Heart left ventricle (tissue), 16 donors: ENCODE measurements at regions not wholly inside any gene's neighbourhood (a gene's known extent, or its start where the extent isn't known, plus 50 kb on each side); places are given as distances from the start of the nearest gene placed in this dataset.

Source experiments
- ATAC-seq, 4 donors: fragments of 200-7000 bp; cut with Tn5 transposase; one replicate each; pipeline ENCODE4 v1.9.1; 2020 to 2022; ENCODE audit warnings: moderate library complexity in 4 of 4, mild to moderate bottlenecking in 3 of 4, moderate number of reproducible peaks in 1 of 4
- DNase-seq, 5 donors: peaks; one replicate each; pipeline ENCODE4 v3.0.0-alpha.2; 2020
- H3K27ac ChIP-seq, 12 donors: fragments of 200-600 bp; sonication (generic) in 4 of 12; one replicate each; pipeline versions ENCODE4 v1.5.0 to v1.8.0; 2016 to 2022; ENCODE audit warnings: mild to moderate bottlenecking in 2 of 12
- H3K27me3 ChIP-seq, 9 donors: fragments of 200-600 bp; sonication (generic) in 2 of 9; one replicate each; pipeline versions ENCODE4 v1.5.1 to v1.8.0; 2016 to 2022; ENCODE audit warnings: mild to moderate bottlenecking in 3 of 9
- H3K36me3 ChIP-seq, 9 donors: fragments of 200-600 bp; sonication (generic) in 2 of 9; one replicate each; pipeline versions ENCODE4 v1.5.0 to v1.8.0; 2018 to 2022; ENCODE audit warnings: mild to moderate bottlenecking in 2 of 9
- H3K4me1 ChIP-seq, 12 donors: fragments of 200-600 bp; sonication (generic) in 4 of 12; one replicate each; pipeline versions ENCODE4 v1.5.0 to v1.8.0; 2016 to 2022; ENCODE audit warnings: mild to moderate bottlenecking in 3 of 12
- H3K4me3 ChIP-seq, 12 donors: fragments of 200-600 bp; sonication (generic) in 4 of 12; one replicate each; pipeline versions ENCODE4 v1.5.0 to v1.8.0; 2017 to 2022; ENCODE audit warnings: mild to moderate bottlenecking in 9 of 12, moderate library complexity in 4 of 12
- H3K9me3 ChIP-seq, 12 donors: fragments of 200-600 bp; sonication (generic) in 4 of 12; one replicate each; pipeline versions ENCODE4 v1.5.0 to v1.8.0; 2016 to 2022; ENCODE audit warnings: mild to moderate bottlenecking in 1 of 12
- POLR2A ChIP-seq, 2 donors: fragments of 450-650 bp; IDR thresholded peaks; one replicate each; pipeline ENCODE4 v1.6.1; 2017; ENCODE audit warnings: antibody characterized with exemption in 2 of 2, mild to moderate bottlenecking in 2 of 2, moderate library complexity in 2 of 2
- WGBS, 4 donors: extraction: QIAGEN DNeasy Blood & Tissue Kit in 2 of 4; methylation state at CpG; one replicate each; pipeline versions ENCODE4 v1.1.5 to v1.1.7; 2013 to 2018; 5-methylcytosine and 5-hydroxymethylcytosine counted together
- intact Hi-C, 10 donors: fragments of 100-400 bp; cut with DNase I; formaldehyde crosslinking; loops; one replicate each; pipeline versions ENCODE4 v1.11.1 to v1.14.2; 2022
- TF ChIP-seq, protein P1 (sequence below), 12 donors: fragments of 200-600 bp; sonication (generic) in 4 of 12; IDR thresholded peaks; one replicate each; pipeline versions ENCODE4 v1.5.0 to v1.8.0; 2018 to 2022; ENCODE audit warnings: antibody characterized with exemption in 12 of 12, mild to moderate bottlenecking in 5 of 12
- donor health status: ischemic (EF 13 %, LVEDD 7.1; RV severe dilation, severe dysfunction).
- donor health status: healthy with polysubstance abuse.
- donor health status: DM: no; HTN: yes; CAD: no.
- donor health status: DM: no; HTN: no; CAD: no.
- donor health status: ischemic (EF 25% LVEDD 6.9; RV normal size, moderate dysfunction).
- donor health status: ischemic (EF 25% LVEDD 5.7; RV mildly dilated, moderate dysfunction).
- donor health status: healthy.
- donor health status: DM: yes; HTN: yes; CAD: no.
- donor health status: ischemic (EF 35%, LVEDD 5.7; RV mildly dilated, moderate dysfunction).
- donor health status: nonischemic (EF 11% LVEDD 7.7; RV severe dilation, severe dysfunction).
- donor health status: DM: yes; HTN: yes; CAD: no.
- donor health status: PGD.
- donor health status: ischemic (EF 29% LVEDD 5.4; RV normal size, mild dysfunction).
- donor health status: nonischemic (EF 23%, LVEDD 6.1; RV moderate dilation, normal function).

DNA sequence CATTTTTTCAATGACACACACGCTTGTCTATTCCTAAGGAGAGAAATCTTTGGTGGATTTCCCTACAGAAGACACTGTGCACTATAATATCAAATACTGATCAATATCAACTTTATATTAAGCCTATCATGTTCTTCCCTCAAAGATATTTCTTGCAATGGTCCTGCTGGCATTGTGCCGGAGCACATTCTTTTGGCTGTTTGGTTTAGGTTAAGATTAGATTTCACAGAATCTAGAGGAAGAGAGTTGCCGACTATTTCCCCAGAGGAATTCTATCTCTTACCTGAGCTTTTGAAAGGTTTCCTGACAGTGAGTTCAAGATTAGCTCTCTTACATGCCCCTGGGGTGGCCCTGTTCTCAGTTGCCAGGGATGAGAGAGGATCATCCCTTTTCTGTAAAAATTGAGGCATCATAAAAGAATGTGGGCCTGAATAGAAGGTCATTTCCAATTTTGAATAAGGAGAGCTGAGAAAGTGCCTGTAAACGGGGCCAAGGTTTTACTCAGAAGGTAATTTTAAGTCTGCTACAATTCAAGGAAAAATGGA lies 180.6 kb upstream of the ARHGAP20 start:
- no peak overlapping the region for H3K27ac ChIP-seq
- peaks cover 0 to 5% (median 0%) of the 10 kb centered on the region in 9 donors for H3K27me3 ChIP-seq
- H3K4me3 ChIP-seq, result no peak overlapping the region
- ATAC-seq (no peak), DNase-seq (no peak)
- H3K4me1 ChIP-seq, result no peaks in the 10 kb centered on the region
- intact Hi-C loops, result no loop called here
- 54 to 67% (median 56%) methylated on average over 4 of the region's 4 CpGs for WGBS, 4 donors
- TF ChIP-seq POLR2A (IDR thresholded peaks at IDR 0.05), result no peak
- TF ChIP-seq, protein P1, sequence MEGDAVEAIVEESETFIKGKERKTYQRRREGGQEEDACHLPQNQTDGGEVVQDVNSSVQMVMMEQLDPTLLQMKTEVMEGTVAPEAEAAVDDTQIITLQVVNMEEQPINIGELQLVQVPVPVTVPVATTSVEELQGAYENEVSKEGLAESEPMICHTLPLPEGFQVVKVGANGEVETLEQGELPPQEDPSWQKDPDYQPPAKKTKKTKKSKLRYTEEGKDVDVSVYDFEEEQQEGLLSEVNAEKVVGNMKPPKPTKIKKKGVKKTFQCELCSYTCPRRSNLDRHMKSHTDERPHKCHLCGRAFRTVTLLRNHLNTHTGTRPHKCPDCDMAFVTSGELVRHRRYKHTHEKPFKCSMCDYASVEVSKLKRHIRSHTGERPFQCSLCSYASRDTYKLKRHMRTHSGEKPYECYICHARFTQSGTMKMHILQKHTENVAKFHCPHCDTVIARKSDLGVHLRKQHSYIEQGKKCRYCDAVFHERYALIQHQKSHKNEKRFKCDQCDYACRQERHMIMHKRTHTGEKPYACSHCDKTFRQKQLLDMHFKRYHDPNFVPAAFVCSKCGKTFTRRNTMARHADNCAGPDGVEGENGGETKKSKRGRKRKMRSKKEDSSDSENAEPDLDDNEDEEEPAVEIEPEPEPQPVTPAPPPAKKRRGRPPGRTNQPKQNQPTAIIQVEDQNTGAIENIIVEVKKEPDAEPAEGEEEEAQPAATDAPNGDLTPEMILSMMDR (IDR thresholded peaks at IDR 0.05), result no peak
- no peaks in the 10 kb centered on the region for H3K36me3 ChIP-seq
- H3K9me3 ChIP-seq, result no peaks in the 10 kb centered on the region

DNA sequence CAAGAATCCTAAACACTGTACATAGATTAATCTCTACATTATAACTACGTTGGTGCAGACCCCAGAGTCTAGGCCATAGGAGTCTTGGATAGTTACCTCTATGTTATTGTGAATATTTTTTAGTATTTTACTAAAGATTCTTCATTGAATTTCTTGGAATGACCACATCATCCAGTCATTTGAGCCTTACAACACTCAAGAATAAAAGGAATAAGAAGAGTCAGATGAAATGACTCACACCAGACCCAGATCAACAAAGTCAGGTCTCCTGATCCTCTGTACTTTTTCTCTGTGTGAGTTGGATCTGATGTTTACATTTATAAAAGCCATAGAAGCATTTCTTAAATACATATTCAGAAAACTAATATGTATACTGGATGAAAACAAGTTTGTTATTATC lies 179.2 kb upstream of the ARHGAP20 start:
- Histone ChIP-seq H3K9me3 (no peaks in the 10 kb centered on the region), H3K36me3 (no peaks in the 10 kb centered on the region), H3K27me3 (peaks cover 0 to 5% (median 0%) of the 10 kb centered on the region in 9 donors), H3K4me1 (no peaks in the 10 kb centered on the region), H3K4me3 (no peak overlapping the region), H3K27ac (no peak overlapping the region)
- no peak for TF ChIP-seq POLR2A (IDR thresholded peaks at IDR 0.05)
- TF ChIP-seq, protein P1 (IDR thresholded peaks at IDR 0.05), result no peak
- DNase-seq, result no peak
- no peak for ATAC-seq
- 73 to 92% (median 88%) methylated on average over 1 of the region's 1 CpG for whole genome bisulfite sequencing, 4 donors
- intact Hi-C loops, result no loop called here

DNA sequence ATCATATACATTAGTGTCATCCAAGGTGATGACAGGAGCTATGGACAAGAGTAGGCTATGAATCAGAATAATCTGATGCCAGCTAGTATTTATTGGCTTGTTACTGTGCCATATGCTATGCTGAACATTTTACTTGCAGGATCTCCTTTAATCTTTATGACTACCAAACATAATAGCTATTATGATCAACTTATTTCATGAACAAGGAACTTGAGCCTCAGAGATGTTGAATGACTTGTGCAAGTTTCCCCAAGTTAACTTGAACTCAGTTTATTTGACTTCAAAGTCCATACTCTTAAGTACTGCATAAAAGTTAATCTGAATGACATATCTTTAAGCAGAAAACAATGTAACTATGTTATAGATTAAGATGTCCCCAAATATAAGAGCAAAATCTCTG lies 178.8 kb upstream of the ARHGAP20 start:
- H3K4me1 ChIP-seq, result no peaks in the 10 kb centered on the region
- no peak overlapping the region for H3K27ac ChIP-seq
- no peaks in the 10 kb centered on the region for H3K36me3 ChIP-seq
- TF ChIP-seq POLR2A (IDR thresholded peaks at IDR 0.05), result no peak
- H3K9me3 ChIP-seq, result no peaks in the 10 kb centered on the region
- intact Hi-C loops, result no loop called here
- peaks cover 0 to 5% (median 0%) of the 10 kb centered on the region in 9 donors for H3K27me3 ChIP-seq
- no peak overlapping the region for H3K4me3 ChIP-seq
- ATAC-seq (no peak), DNase-seq (no peak)

DNA sequence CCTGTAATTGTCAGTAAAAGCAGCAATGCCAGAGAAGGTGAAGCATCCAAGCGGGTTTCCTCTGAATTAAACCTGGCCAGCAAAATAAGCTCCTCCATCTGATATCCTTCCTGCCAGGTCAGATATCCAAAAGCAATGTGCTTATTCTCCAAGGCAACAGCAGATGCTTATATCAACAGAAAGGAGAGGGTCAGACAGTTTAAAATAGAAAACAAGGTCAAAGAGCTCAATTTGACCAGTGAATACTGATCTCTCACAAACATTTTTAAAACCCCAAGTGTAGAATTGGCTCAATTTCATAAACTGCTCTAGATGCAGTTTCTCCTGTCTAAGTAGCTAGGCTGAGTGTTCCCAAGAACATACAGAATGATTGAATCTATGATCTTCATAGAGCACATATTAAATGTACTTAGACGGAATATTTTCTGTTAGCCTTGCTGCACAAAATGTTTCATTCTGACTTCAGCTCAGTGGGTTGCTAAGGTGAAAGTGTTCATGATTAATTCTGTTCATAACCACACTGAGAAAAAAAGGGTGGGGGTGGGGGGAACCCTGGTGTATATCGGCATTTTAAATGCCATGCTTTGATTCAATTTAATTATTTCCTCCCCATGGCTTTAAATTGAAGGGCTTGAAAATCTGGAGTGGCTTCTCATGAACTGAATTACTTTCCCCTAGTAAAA lies 174.2 kb upstream of the ARHGAP20 start:
- DNase-seq (no peak), ATAC-seq (no peak)
- no peak overlapping the region for H3K27ac ChIP-seq
- H3K9me3 ChIP-seq, result no peaks in the 10 kb centered on the region
- no peaks in the 10 kb centered on the region for H3K36me3 ChIP-seq
- TF ChIP-seq POLR2A (IDR thresholded peaks at IDR 0.05), result no peak
- TF ChIP-seq, protein P1 (IDR thresholded peaks at IDR 0.05), result no peak
- H3K4me1 ChIP-seq, result no peaks in the 10 kb centered on the region
- WGBS, 4 donors, result 68 to 86% (median 80%) methylated on average over 3 of the region's 3 CpGs
- intact Hi-C loops, result no loop called here
- H3K4me3 ChIP-seq, result no peak overlapping the region
- no peaks in the 10 kb centered on the region for H3K27me3 ChIP-seq

DNA sequence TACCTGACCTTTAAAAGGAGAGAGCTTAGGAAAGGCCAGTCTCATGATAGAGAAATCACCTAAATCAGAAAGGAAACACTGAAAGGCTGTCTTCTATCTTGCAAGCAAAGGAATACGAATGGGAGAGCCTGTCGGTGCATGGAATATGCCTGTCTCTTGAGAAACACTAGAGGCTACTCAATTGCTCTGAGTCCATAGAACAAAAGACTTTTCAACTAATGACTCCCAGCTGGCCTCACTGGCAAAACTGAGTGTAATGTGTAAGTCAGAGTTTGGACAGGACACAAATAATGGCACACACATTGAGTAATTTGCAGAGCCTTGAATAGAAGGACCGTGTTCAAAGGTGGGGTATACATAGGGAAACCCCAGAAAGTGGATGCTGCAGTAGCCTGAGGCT lies 171.0 kb upstream of the ARHGAP20 start:
- Histone ChIP-seq H3K36me3 (no peaks in the 10 kb centered on the region), H3K4me3 (no peak overlapping the region), H3K9me3 (peaks cover 0 to 1% (median 0%) of the 10 kb centered on the region in 12 donors), H3K27me3 (no peaks in the 10 kb centered on the region), H3K4me1 (no peaks in the 10 kb centered on the region), H3K27ac (no peak overlapping the region)
- ATAC-seq (no peak), DNase-seq (no peak)
- intact Hi-C loops, result no loop called here
- 49 to 55% (median 51%) methylated on average over 3 of the region's 3 CpGs for WGBS, 4 donors
- no peak for TF ChIP-seq POLR2A (IDR thresholded peaks at IDR 0.05)
- TF ChIP-seq, protein P1 (IDR thresholded peaks at IDR 0.05), result no peak
